ENCODE measurements at regions not wholly inside any gene's neighbourhood (a gene's known extent, or its start where the extent isn't known, plus 50 kb on each side); places are given as distances from the start of the nearest gene placed in this dataset.

- no peak overlapping the region for H3K27ac ChIP-seq (ENCODE audit: low read depth in 1 of 2, low read length in 2 of 2)
- no peaks in the 10 kb centered on the region for H3K36me3 ChIP-seq (ENCODE audit: control insufficient read depth in 4 of 4, insufficient read depth in 3 of 4, low read depth in 1 of 4, low read length in 3 of 4)
- 87% methylated on average over 4 of the region's 4 CpGs for WGBS
- H3K4me3 ChIP-seq (ENCODE audit: low read depth in 1 of 3, low read length in 3 of 3) = no peak overlapping the region
- H3K9ac ChIP-seq (ENCODE audit: low read depth in 1 of 2, low read length in 2 of 2) = no peak overlapping the region
- H3K9me3 ChIP-seq (ENCODE audit: control insufficient read depth in 4 of 4, low read length in 3 of 4) = no peaks in the 10 kb centered on the region
- H3K27me3 ChIP-seq (ENCODE audit: control insufficient read depth in 4 of 4, insufficient read depth in 4 of 4, low read length in 3 of 4) = no peaks in the 10 kb centered on the region
- no peak for DNase-seq (ENCODE audit: low spot score)
- no peaks in the 10 kb centered on the region for H3K4me1 ChIP-seq (ENCODE audit: control insufficient read depth in 4 of 4, insufficient read depth in 4 of 4, low read length in 3 of 4)
- TF ChIP-seq EGR1 (IDR thresholded peaks at IDR 0.05; ENCODE audit: low read depth in 2 of 2) (no peak), MAX (IDR thresholded peaks at IDR 0.05) (no peak), TAF1 (conservative IDR thresholded peaks at IDR 0.05) (no peak), ATF3 (IDR thresholded peaks at IDR 0.05) (no peak), NR2F2 (IDR thresholded peaks at IDR 0.05) (no peak), SP1 (IDR thresholded peaks at IDR 0.05) (no peak), HNF4G (IDR thresholded peaks at IDR 0.05) (no peak)
Observed at GRCh38 chr4:153063490-153063889, 127.4 kb downstream of the FHDC1 start.

DNA sequence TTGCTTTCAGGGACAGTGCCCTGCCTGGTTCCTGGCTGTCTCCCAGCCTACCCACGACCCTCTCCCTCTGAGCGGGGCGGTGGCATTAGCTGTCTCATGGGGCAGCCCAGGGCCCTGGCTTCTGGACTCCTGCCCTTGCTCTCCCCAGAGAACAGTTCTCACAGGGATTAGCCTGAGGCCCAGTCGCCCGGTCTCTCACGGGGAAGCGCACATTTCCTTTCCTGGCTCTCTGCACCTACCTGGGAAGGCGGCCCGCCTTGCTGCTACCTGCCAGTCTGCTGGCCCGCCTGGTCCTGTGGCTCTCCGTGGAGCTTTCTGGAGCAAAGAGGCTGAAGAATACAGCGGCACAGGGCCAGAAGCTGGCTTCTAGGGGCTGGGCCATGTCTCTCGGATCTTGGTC, 128.4 kb downstream of the FHDC1 start:
- no peaks in the 10 kb centered on the region for H3K9me3 ChIP-seq (ENCODE audit: control insufficient read depth in 4 of 4, low read length in 3 of 4)
- H3K9ac ChIP-seq (ENCODE audit: low read depth in 1 of 2, low read length in 2 of 2) = no peak overlapping the region
- no peak overlapping the region for H3K27ac ChIP-seq (ENCODE audit: low read depth in 1 of 2, low read length in 2 of 2)
- no peak for DNase-seq (ENCODE audit: low spot score)
- H3K36me3 ChIP-seq (ENCODE audit: control insufficient read depth in 4 of 4, insufficient read depth in 3 of 4, low read depth in 1 of 4, low read length in 3 of 4) = no peaks in the 10 kb centered on the region
- no peak for TF ChIP-seq FOXA2 (IDR thresholded peaks at IDR 0.05)
- no peak overlapping the region for H3K4me3 ChIP-seq (ENCODE audit: low read depth in 1 of 3, low read length in 3 of 3)
- no peaks in the 10 kb centered on the region for H3K4me1 ChIP-seq (ENCODE audit: control insufficient read depth in 4 of 4, insufficient read depth in 4 of 4, low read length in 3 of 4)
- H3K27me3 ChIP-seq (ENCODE audit: control insufficient read depth in 4 of 4, insufficient read depth in 4 of 4, low read length in 3 of 4) = peaks cover 0 to 2% (median 0%) of the 10 kb centered on the region in 4 donors
- 85% methylated on average over 13 of the region's 13 CpGs for WGBS

- H3K9ac ChIP-seq (ENCODE audit: low read depth in 1 of 2, low read length in 2 of 2) = no peak overlapping the region
- H3K4me3 ChIP-seq (ENCODE audit: low read depth in 1 of 3, low read length in 3 of 3) = no peak overlapping the region
- no peak for TF ChIP-seq HNF4A (conservative IDR thresholded peaks at IDR 0.05)
- no peak for TF ChIP-seq FOXA1 (IDR thresholded peaks at IDR 0.05)
- no peak for TF ChIP-seq RXRA (IDR thresholded peaks at IDR 0.05)
- no peak for TF ChIP-seq YY1 (IDR thresholded peaks at IDR 0.05)
- TF ChIP-seq GABPA (IDR thresholded peaks at IDR 0.05 in 1 of 2, conservative IDR thresholded peaks at IDR 0.05 in 1 of 2) = no peak
- no peak for TF ChIP-seq RAD21 (IDR thresholded peaks at IDR 0.05)
- no peak for TF ChIP-seq TAF1 (conservative IDR thresholded peaks at IDR 0.05)
- no peak for TF ChIP-seq NR2F2 (IDR thresholded peaks at IDR 0.05)
- no peak for DNase-seq (ENCODE audit: low spot score)
- H3K4me1 ChIP-seq (ENCODE audit: control insufficient read depth in 4 of 4, insufficient read depth in 4 of 4, low read length in 3 of 4) = no peaks in the 10 kb centered on the region
- no peaks in the 10 kb centered on the region for H3K36me3 ChIP-seq (ENCODE audit: control insufficient read depth in 4 of 4, insufficient read depth in 3 of 4, low read depth in 1 of 4, low read length in 3 of 4)
- H3K27me3 ChIP-seq (ENCODE audit: control insufficient read depth in 4 of 4, insufficient read depth in 4 of 4, low read length in 3 of 4) = peaks cover 0 to 2% (median 0%) of the 10 kb centered on the region in 4 donors
- H3K27ac ChIP-seq (ENCODE audit: low read depth in 1 of 2, low read length in 2 of 2) = no peak overlapping the region
- 78% methylated on average over 9 of the region's 9 CpGs for WGBS
- no peaks in the 10 kb centered on the region for H3K9me3 ChIP-seq (ENCODE audit: control insufficient read depth in 4 of 4, low read length in 3 of 4)
Observed at GRCh38 chr4:153065276-153065675, 129.2 kb downstream of the FHDC1 start.

DNA sequence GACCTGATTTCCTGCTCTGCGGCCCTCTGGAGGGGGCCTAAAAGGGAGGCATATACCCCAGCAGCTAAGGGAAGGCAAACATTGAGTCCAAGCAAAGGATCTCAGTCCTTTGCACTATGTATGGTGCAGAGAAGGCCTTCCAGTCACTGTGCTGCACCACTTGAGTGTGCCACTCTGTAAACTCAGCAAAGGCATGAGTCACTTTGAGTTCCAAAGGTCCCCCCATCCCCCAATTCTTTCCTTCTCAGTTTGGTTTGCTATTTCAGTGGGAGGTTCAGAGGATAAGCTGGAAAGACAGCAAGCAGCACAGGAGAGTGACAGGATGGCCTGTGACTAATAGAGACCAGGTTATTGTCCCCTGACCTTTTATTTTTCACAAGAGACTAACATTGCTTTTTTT, 131.3 kb downstream of the FHDC1 start:
- H3K9me3 ChIP-seq (ENCODE audit: control insufficient read depth in 4 of 4, low read length in 3 of 4) = no peaks in the 10 kb centered on the region
- no peaks in the 10 kb centered on the region for H3K36me3 ChIP-seq (ENCODE audit: control insufficient read depth in 4 of 4, insufficient read depth in 3 of 4, low read depth in 1 of 4, low read length in 3 of 4)
- H3K4me1 ChIP-seq (ENCODE audit: control insufficient read depth in 4 of 4, insufficient read depth in 4 of 4, low read length in 3 of 4) = no peaks in the 10 kb centered on the region
- H3K27ac ChIP-seq (ENCODE audit: low read depth in 1 of 2, low read length in 2 of 2) = no peak overlapping the region
- peaks cover 0 to 2% (median 0%) of the 10 kb centered on the region in 4 donors for H3K27me3 ChIP-seq (ENCODE audit: control insufficient read depth in 4 of 4, insufficient read depth in 4 of 4, low read length in 3 of 4)
- no peak overlapping the region for H3K4me3 ChIP-seq (ENCODE audit: low read depth in 1 of 3, low read length in 3 of 3)
- no peak for DNase-seq (ENCODE audit: low spot score)
- 65% methylated on average over 1 of the region's 1 CpG for WGBS
- no peak overlapping the region for H3K9ac ChIP-seq (ENCODE audit: low read depth in 1 of 2, low read length in 2 of 2)
- TF ChIP-seq YY1 (IDR thresholded peaks at IDR 0.05) (no peak), CTCF (IDR thresholded peaks at IDR 0.05; ENCODE audit: low read depth, low read length, missing input control) (no peak), ATF3 (IDR thresholded peaks at IDR 0.05) (no peak), RAD21 (IDR thresholded peaks at IDR 0.05) (no peak), ZBTB33 (IDR thresholded peaks at IDR 0.05) (no peak), EGR1 (IDR thresholded peaks at IDR 0.05; ENCODE audit: low read depth in 2 of 2) (no peak), HNF4A (conservative IDR thresholded peaks at IDR 0.05) (peak; percentile 31 to 42), FOXA1 (IDR thresholded peaks at IDR 0.05) (no peak), RXRA (IDR thresholded peaks at IDR 0.05) (peak in 1 of 2 donors; percentile 10), TAF1 (conservative IDR thresholded peaks at IDR 0.05) (no peak), HNF4G (IDR thresholded peaks at IDR 0.05) (no peak), MAX (IDR thresholded peaks at IDR 0.05) (no peak), NR2F2 (IDR thresholded peaks at IDR 0.05) (no peak), JUND (IDR thresholded peaks at IDR 0.05) (peak in 1 of 2 donors; percentile 55), FOXA2 (IDR thresholded peaks at IDR 0.05) (no peak)
